Activated T-helper 17 cell treated with anti-CD3 and anti-CD28 coated beads, Interleukin-2, amount 50 U/mL, for 72 hours (primary cell): ENCODE measurements at regions not wholly inside any gene's neighbourhood (a gene's known extent, or its start where the extent isn't known, plus 50 kb on each side); places are given as distances from the start of the nearest gene placed in this dataset.
"Not testable (repeated sequence)": the region's sequence is repeated elsewhere in the genome, so short reads cannot be mapped to it uniquely, and the experiment has no call there.

ENCODE experiments used
- ATAC-seq: fragments of 150-1000 bp; cut with Tn5 transposase; replicated peaks from 2 replicates; pipeline ENCODE4 v1.10.0; 2021; ENCODE audit warnings: mild to moderate bottlenecking, moderate library complexity
- H3K27ac Mint-ChIP-seq: one replicate; pipeline ENCODE4 v1.8.0; 2022; ENCODE audit warnings: mixed read lengths
- H3K27me3 Mint-ChIP-seq: one replicate; pipeline ENCODE4 v1.8.0; 2022; ENCODE audit warnings: mixed read lengths
- H3K36me3 Mint-ChIP-seq: one replicate; pipeline ENCODE4 v1.8.0; 2022; ENCODE audit warnings: low read depth, mild to moderate bottlenecking, mixed read lengths
- H3K4me1 Mint-ChIP-seq: one replicate; pipeline ENCODE4 v1.8.0; 2022; ENCODE audit warnings: mixed read lengths
- H3K4me3 Mint-ChIP-seq: one replicate; pipeline ENCODE4 v1.8.0; 2022; ENCODE audit warnings: mild to moderate bottlenecking, mixed read lengths
- H3K9me3 Mint-ChIP-seq: one replicate; pipeline ENCODE4 v1.8.0; 2022; ENCODE audit warnings: mixed read lengths

- ATAC-seq, H3K27ac Mint-ChIP-seq, H3K27me3 Mint-ChIP-seq, H3K4me1 Mint-ChIP-seq, H3K9me3 Mint-ChIP-seq, H3K4me3 Mint-ChIP-seq, H3K36me3 Mint-ChIP-seq: not testable (repeated sequence)
These were observed 650.6 kb upstream of the USP24 start for GRCh38 chr1:55865778-55866177.

GRCh38 chr1:55864251-55864650, 649.1 kb upstream of the USP24 start:
- no peaks in the 10 kb centered on the region for H3K36me3 Mint-ChIP-seq
- ATAC-seq = no peak
- H3K4me3 Mint-ChIP-seq = no peak overlapping the region

GRCh38 chr1:55861676-55862340, 646.6 kb upstream of the USP24 start:
- Mint-ChIP-seq H3K36me3 (no peaks in the 10 kb centered on the region), H3K27ac (no peak overlapping the region), H3K9me3 (no peaks in the 10 kb centered on the region), H3K4me3 (no peak overlapping the region), H3K4me1 (no peaks in the 10 kb centered on the region), H3K27me3 (peaks cover 9% of the 10 kb centered on the region)
- no peak for ATAC-seq

More at GRCh38 chr1:55864251-55864650, 649.1 kb upstream of the USP24 start:
- H3K27me3 Mint-ChIP-seq = peaks cover 9% of the 10 kb centered on the region
- peaks cover 4% of the 10 kb centered on the region for H3K9me3 Mint-ChIP-seq
- H3K27ac Mint-ChIP-seq = no peak overlapping the region
- no peaks in the 10 kb centered on the region for H3K4me1 Mint-ChIP-seq

GRCh38 chr1:55860798-55861519, 645.8 kb upstream of the USP24 start:
- ATAC-seq = no peak
- peaks cover 9% of the 10 kb centered on the region for H3K27me3 Mint-ChIP-seq
- no peaks in the 10 kb centered on the region for H3K36me3 Mint-ChIP-seq
- H3K27ac Mint-ChIP-seq = no peak overlapping the region
- H3K4me1 Mint-ChIP-seq = no peaks in the 10 kb centered on the region
- no peak overlapping the region for H3K4me3 Mint-ChIP-seq
- no peaks in the 10 kb centered on the region for H3K9me3 Mint-ChIP-seq

GRCh38 chr1:55860326-55860725, 645.2 kb upstream of the USP24 start:
- no peaks in the 10 kb centered on the region for H3K36me3 Mint-ChIP-seq
- H3K27ac Mint-ChIP-seq = no peak overlapping the region
- no peak overlapping the region for H3K4me3 Mint-ChIP-seq
- peaks cover 12% of the 10 kb centered on the region for H3K27me3 Mint-ChIP-seq
- no peaks in the 10 kb centered on the region for H3K9me3 Mint-ChIP-seq
- H3K4me1 Mint-ChIP-seq = no peaks in the 10 kb centered on the region
- no peak for ATAC-seq

- H3K9me3 Mint-ChIP-seq = no peaks in the 10 kb centered on the region
- no peaks in the 10 kb centered on the region for H3K36me3 Mint-ChIP-seq
- no peak overlapping the region for H3K27ac Mint-ChIP-seq
- H3K27me3 Mint-ChIP-seq = peaks cover 7% of the 10 kb centered on the region
- no peak for ATAC-seq
- no peak overlapping the region for H3K4me3 Mint-ChIP-seq
- no peaks in the 10 kb centered on the region for H3K4me1 Mint-ChIP-seq
These were observed 639.7 kb upstream of the USP24 start for GRCh38 chr1:55854911-55855310.

- H3K9me3 Mint-ChIP-seq = no peaks in the 10 kb centered on the region
- no peaks in the 10 kb centered on the region for H3K36me3 Mint-ChIP-seq
- no peak for ATAC-seq
- no peak overlapping the region for H3K27ac Mint-ChIP-seq
- H3K27me3 Mint-ChIP-seq = peaks cover 3% of the 10 kb centered on the region
- no peaks in the 10 kb centered on the region for H3K4me1 Mint-ChIP-seq
- H3K4me3 Mint-ChIP-seq = no peak overlapping the region
These were observed 633.7 kb upstream of the USP24 start for GRCh38 chr1:55848906-55849305.

GRCh38 chr1:55846051-55846450, 630.9 kb upstream of the USP24 start:
- no peak overlapping the region for H3K4me3 Mint-ChIP-seq
- no peaks in the 10 kb centered on the region for H3K9me3 Mint-ChIP-seq
- no peaks in the 10 kb centered on the region for H3K36me3 Mint-ChIP-seq
- no peak overlapping the region for H3K27ac Mint-ChIP-seq
- peaks cover 3% of the 10 kb centered on the region for H3K27me3 Mint-ChIP-seq
- ATAC-seq = no peak
- no peaks in the 10 kb centered on the region for H3K4me1 Mint-ChIP-seq

- peaks cover 8% of the 10 kb centered on the region for H3K27me3 Mint-ChIP-seq
- no peaks in the 10 kb centered on the region for H3K9me3 Mint-ChIP-seq
- H3K4me3 Mint-ChIP-seq = no peak overlapping the region
- no peak overlapping the region for H3K27ac Mint-ChIP-seq
- no peaks in the 10 kb centered on the region for H3K4me1 Mint-ChIP-seq
- ATAC-seq = no peak
- no peaks in the 10 kb centered on the region for H3K36me3 Mint-ChIP-seq
These were observed 629.2 kb upstream of the USP24 start for GRCh38 chr1:55844322-55844721.

- no peaks in the 10 kb centered on the region for H3K9me3 Mint-ChIP-seq
These were observed 624.5 kb upstream of the USP24 start for GRCh38 chr1:55839626-55840025.

GRCh38 chr1:55839221-55839620, 624.1 kb upstream of the USP24 start:
- ATAC-seq = no peak
- Mint-ChIP-seq H3K36me3 (no peaks in the 10 kb centered on the region), H3K4me3 (no peak overlapping the region), H3K27ac (no peak overlapping the region), H3K9me3 (no peaks in the 10 kb centered on the region), H3K4me1 (no peaks in the 10 kb centered on the region), H3K27me3 (peaks cover 5% of the 10 kb centered on the region)

More at GRCh38 chr1:55839626-55840025, 624.5 kb upstream of the USP24 start:
- ATAC-seq = no peak
- Mint-ChIP-seq H3K4me3 (no peak overlapping the region), H3K36me3 (no peaks in the 10 kb centered on the region), H3K27me3 (peaks cover 5% of the 10 kb centered on the region), H3K27ac (no peak overlapping the region), H3K4me1 (no peaks in the 10 kb centered on the region)

- H3K4me1 Mint-ChIP-seq = no peaks in the 10 kb centered on the region
- peaks cover 9% of the 10 kb centered on the region for H3K27me3 Mint-ChIP-seq
- no peaks in the 10 kb centered on the region for H3K36me3 Mint-ChIP-seq
- H3K27ac Mint-ChIP-seq = no peak overlapping the region
- ATAC-seq = no peak
- no peaks in the 10 kb centered on the region for H3K9me3 Mint-ChIP-seq
- no peak overlapping the region for H3K4me3 Mint-ChIP-seq
These were observed 620.9 kb upstream of the USP24 start for GRCh38 chr1:55836086-55836485.

- Mint-ChIP-seq H3K9me3 (no peaks in the 10 kb centered on the region), H3K36me3 (no peaks in the 10 kb centered on the region), H3K4me3 (no peak overlapping the region), H3K27ac (no peak overlapping the region), H3K27me3 (peaks cover 4% of the 10 kb centered on the region), H3K4me1 (no peaks in the 10 kb centered on the region)
- ATAC-seq = no peak
These were observed 618.4 kb upstream of the USP24 start for GRCh38 chr1:55833529-55834091.

- H3K4me3 Mint-ChIP-seq = no peak overlapping the region
- H3K27me3 Mint-ChIP-seq = peaks cover 4% of the 10 kb centered on the region
- H3K36me3 Mint-ChIP-seq = no peaks in the 10 kb centered on the region
- no peak for ATAC-seq
- no peaks in the 10 kb centered on the region for H3K9me3 Mint-ChIP-seq
- H3K27ac Mint-ChIP-seq = no peak overlapping the region
- no peaks in the 10 kb centered on the region for H3K4me1 Mint-ChIP-seq
These were observed 616.6 kb upstream of the USP24 start for GRCh38 chr1:55831759-55832158.

GRCh38 chr1:55828044-55828443, 612.9 kb upstream of the USP24 start:
- no peak for ATAC-seq
- H3K9me3 Mint-ChIP-seq = no peaks in the 10 kb centered on the region
- H3K36me3 Mint-ChIP-seq = no peaks in the 10 kb centered on the region
- H3K27me3 Mint-ChIP-seq = peaks cover 4% of the 10 kb centered on the region
- no peaks in the 10 kb centered on the region for H3K4me1 Mint-ChIP-seq
- H3K27ac Mint-ChIP-seq = no peak overlapping the region
- no peak overlapping the region for H3K4me3 Mint-ChIP-seq
